Left ventricle myocardium inferior (tissue), 1 donor: ENCODE measurements at regions not wholly inside any gene's neighbourhood (a gene's known extent, or its start where the extent isn't known, plus 50 kb on each side); places are given as distances from the start of the nearest gene placed in this dataset.

Source experiments
- DNase-seq: peaks from one replicate; pipeline ENCODE4 v3.0.0-alpha.2; 2020
- H3K27ac ChIP-seq: fragments of 200-600 bp; replicated peaks from 2 replicates; pipeline ENCODE4 v1.8.0; 2021
- H3K27me3 ChIP-seq: fragments of 200-600 bp; 2 replicates; pipeline ENCODE4 v1.8.0; 2021; ENCODE audit warnings: low read depth
- H3K36me3 ChIP-seq: fragments of 200-600 bp; 2 replicates; pipeline ENCODE4 v1.8.0; 2021
- H3K4me1 ChIP-seq: fragments of 200-600 bp; 2 replicates; pipeline ENCODE4 v1.8.0; 2021
- H3K4me3 ChIP-seq: fragments of 200-600 bp; 2 replicates; pipeline ENCODE4 v1.8.0; 2021; ENCODE audit warnings: mild to moderate bottlenecking, moderate library complexity
- H3K9me3 ChIP-seq: fragments of 200-600 bp; replicated peaks from 2 replicates; pipeline ENCODE4 v1.8.0; 2021
- CTCF ChIP-seq: fragments of 200-600 bp; IDR thresholded peaks from 2 replicates; pipeline ENCODE4 v1.8.0; 2021; ENCODE audit warnings: antibody characterized with exemption, mild to moderate bottlenecking, borderline replicate concordance
- intact Hi-C: fragments of 100-400 bp; cut with micrococcal nuclease; formaldehyde crosslinking; loops from one replicate; pipeline ENCODE4 v1.11.0; 2022
- donor health status: DM: no; HTN: yes; CAD: no; lungs with severe emphysema.

GRCh38 chr13:72199640-72200039 is 332.6 kb upstream of the DACH1 start:
- H3K27me3 ChIP-seq = no peaks in the 10 kb centered on the region
- H3K9me3 ChIP-seq = no peaks in the 10 kb centered on the region
- no peak for TF ChIP-seq CTCF
- no peaks in the 10 kb centered on the region for H3K36me3 ChIP-seq
- H3K4me3 ChIP-seq = no peak overlapping the region
- no peaks in the 10 kb centered on the region for H3K4me1 ChIP-seq
- intact Hi-C loops = no loop called here
- DNase-seq = no peak
- no peak overlapping the region for H3K27ac ChIP-seq

DNA sequence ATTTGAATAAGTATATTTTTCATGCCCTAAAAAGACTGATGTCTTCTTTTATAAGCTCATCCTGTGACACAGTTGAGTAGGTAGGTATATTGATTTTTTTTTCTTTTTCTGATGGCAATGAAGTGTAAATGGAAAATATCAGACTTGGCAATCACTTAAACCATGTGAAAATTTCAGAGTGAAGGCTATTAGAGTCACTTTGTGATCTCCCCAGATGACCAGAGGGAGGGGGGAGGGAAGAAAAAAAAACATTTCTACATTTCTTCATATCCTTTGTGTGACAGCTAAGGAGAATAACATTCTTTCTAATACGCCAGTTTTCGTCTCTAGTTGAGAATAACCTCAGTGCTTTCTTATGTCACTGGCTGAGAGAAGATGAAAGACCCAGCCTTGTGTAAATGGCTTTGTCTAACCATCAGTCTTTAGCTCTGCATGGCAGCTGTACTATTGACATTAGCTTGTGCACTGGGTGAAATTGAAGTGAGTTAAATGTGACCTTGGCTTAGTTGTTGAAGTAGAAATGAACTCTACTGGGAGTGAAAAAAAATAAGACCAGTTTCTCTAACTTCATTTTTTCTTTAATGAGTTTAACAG is 332.1 kb upstream of the DACH1 start:
- intact Hi-C loops = no loop called here
- no peak for DNase-seq
- Histone ChIP-seq H3K27ac (no peak overlapping the region), H3K36me3 (no peaks in the 10 kb centered on the region), H3K9me3 (no peaks in the 10 kb centered on the region), H3K27me3 (no peaks in the 10 kb centered on the region), H3K4me1 (no peaks in the 10 kb centered on the region), H3K4me3 (no peak overlapping the region)
- TF ChIP-seq CTCF = no peak

- no peak for DNase-seq
- TF ChIP-seq CTCF = no peak
- no peaks in the 10 kb centered on the region for H3K9me3 ChIP-seq
- no peak overlapping the region for H3K4me3 ChIP-seq
- H3K4me1 ChIP-seq = no peaks in the 10 kb centered on the region
- no peaks in the 10 kb centered on the region for H3K27me3 ChIP-seq
- H3K27ac ChIP-seq = no peak overlapping the region
- intact Hi-C loops = no loop called here
- H3K36me3 ChIP-seq = no peaks in the 10 kb centered on the region
Measured at GRCh38 chr13:72198042-72198441, 331.0 kb upstream of the DACH1 start.

- H3K36me3 ChIP-seq = no peaks in the 10 kb centered on the region
- intact Hi-C loops = no loop called here
- no peak for DNase-seq
- H3K4me1 ChIP-seq = no peaks in the 10 kb centered on the region
- no peaks in the 10 kb centered on the region for H3K27me3 ChIP-seq
- no peak overlapping the region for H3K27ac ChIP-seq
- no peak for TF ChIP-seq CTCF
- H3K9me3 ChIP-seq = no peaks in the 10 kb centered on the region
- H3K4me3 ChIP-seq = no peak overlapping the region
Measured at GRCh38 chr13:72195044-72195704, 328.2 kb upstream of the DACH1 start.

DNA sequence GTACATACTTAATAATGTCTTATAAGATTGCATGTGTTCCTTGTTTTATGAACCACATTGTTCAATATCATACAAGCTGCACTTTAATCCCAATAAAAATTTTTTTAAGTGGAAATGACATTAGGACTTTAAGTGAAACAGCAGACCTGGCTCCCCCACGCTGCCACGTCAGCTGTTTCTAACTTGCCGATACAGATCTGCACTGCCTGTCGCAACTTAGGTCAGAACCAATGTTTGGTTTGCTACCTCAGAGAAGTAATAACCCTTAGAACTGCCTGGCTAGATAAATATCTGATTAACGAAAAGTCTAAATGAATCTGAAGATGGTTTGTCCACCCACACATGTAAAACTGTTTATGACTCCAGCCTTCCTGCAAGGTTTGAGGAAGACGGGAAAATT is 327.5 kb upstream of the DACH1 start:
- intact Hi-C loops = no loop called here
- no peak overlapping the region for H3K27ac ChIP-seq
- no peaks in the 10 kb centered on the region for H3K9me3 ChIP-seq
- H3K4me3 ChIP-seq = no peak overlapping the region
- H3K36me3 ChIP-seq = no peaks in the 10 kb centered on the region
- TF ChIP-seq CTCF = no peak
- H3K27me3 ChIP-seq = no peaks in the 10 kb centered on the region
- no peaks in the 10 kb centered on the region for H3K4me1 ChIP-seq
- DNase-seq = no peak
